ENCODE measurements at regions not wholly inside any gene's neighbourhood (a gene's known extent, or its start where the extent isn't known, plus 50 kb on each side); places are given as distances from the start of the nearest gene placed in this dataset.
A peak's percentile ranks its signal among the peaks of the same experiment; 100 is the strongest.

- H3K27ac ChIP-seq = no peak overlapping the region
- no peak for TF ChIP-seq CTCF (conservative IDR thresholded peaks at IDR 0.05)
These were observed 1490.0 kb upstream of the GBE1 start for GRCh38 chr3:83251490-83251889.

GRCh38 chr3:83250613-83251012, 1489.2 kb upstream of the GBE1 start:
- H3K27ac ChIP-seq = no peak overlapping the region
- TF ChIP-seq CTCF (conservative IDR thresholded peaks at IDR 0.05) = no peak

- TF ChIP-seq CTCF (conservative IDR thresholded peaks at IDR 0.05) = no peak
- no peak overlapping the region for H3K27ac ChIP-seq
These were observed 1487.0 kb upstream of the GBE1 start for GRCh38 chr3:83248454-83248853.

GRCh38 chr3:83235180-83235814, 1473.9 kb upstream of the GBE1 start:
- TF ChIP-seq CTCF (conservative IDR thresholded peaks at IDR 0.05) = no peak

GRCh38 chr3:83233715-83234114, 1472.3 kb upstream of the GBE1 start:
- no peak overlapping the region for H3K27ac ChIP-seq
- peak; percentile 58 for TF ChIP-seq CTCF (conservative IDR thresholded peaks at IDR 0.05)

More at GRCh38 chr3:83235180-83235814, 1473.9 kb upstream of the GBE1 start:
- H3K27ac ChIP-seq = no peak overlapping the region

GRCh38 chr3:83230841-83231240, 1469.4 kb upstream of the GBE1 start:
- no peak overlapping the region for H3K27ac ChIP-seq
- no peak for TF ChIP-seq CTCF (conservative IDR thresholded peaks at IDR 0.05)

GRCh38 chr3:83230376-83230775, 1468.9 kb upstream of the GBE1 start:
- no peak overlapping the region for H3K27ac ChIP-seq
- TF ChIP-seq CTCF (conservative IDR thresholded peaks at IDR 0.05) = no peak
